GM23248 (cell line): ENCODE measurements at regions not wholly inside any gene's neighbourhood (a gene's known extent, or its start where the extent isn't known, plus 50 kb on each side); places are given as distances from the start of the nearest gene placed in this dataset.
"Not testable (repeated sequence)": the region's sequence is repeated elsewhere in the genome, so short reads cannot be mapped to it uniquely, and the experiment has no call there.

Experiments
- DNase-seq: peaks from one replicate; pipeline ENCODE4 v3.0.0-alpha.2; 2015
- H2AFZ ChIP-seq: fragments of 200-600 bp; sonication (generic); 2 replicates; pipeline ENCODE4 v1.6.1; 2016; ENCODE audit warnings: antibody characterized with exemption
- H3F3A ChIP-seq: fragments of 200-600 bp; sonication (generic); 2 replicates; pipeline ENCODE4 v1.6.1; 2016; ENCODE audit warnings: mild to moderate bottlenecking, antibody characterized with exemption, mixed run types; ENCODE audit not compliant: insufficient read depth
- H3K27ac ChIP-seq: fragments of 200-600 bp; sonication (generic); 2 replicates; pipeline ENCODE4 v1.5.1; 2016; ENCODE audit warnings: mild to moderate bottlenecking
- H3K27me3 ChIP-seq: fragments of 200-600 bp; sonication (generic); replicated peaks from 2 replicates; pipeline ENCODE4 v1.6.1; 2016; ENCODE audit warnings: mild to moderate bottlenecking; ENCODE audit not compliant: insufficient read depth
- H3K36me3 ChIP-seq: fragments of 200-600 bp; sonication (generic); 2 replicates; pipeline ENCODE4 v1.6.1; 2016; ENCODE audit warnings: low read depth, mild to moderate bottlenecking
- H3K4me1 ChIP-seq: fragments of 200-600 bp; sonication (generic); 2 replicates; pipeline ENCODE4 v1.6.1; 2016; ENCODE audit warnings: mild to moderate bottlenecking; ENCODE audit not compliant: insufficient read depth
- H3K4me2 ChIP-seq: fragments of 200-600 bp; sonication (generic); one replicate; pipeline ENCODE4 v1.6.1; 2016; ENCODE audit warnings: mild to moderate bottlenecking; ENCODE audit not compliant: unreplicated experiment
- H3K4me3 ChIP-seq: fragments of 200-600 bp; sonication (generic); 2 replicates; pipeline ENCODE4 v1.5.1; 2016; ENCODE audit warnings: mild to moderate bottlenecking
- H3K79me2 ChIP-seq: fragments of 200-600 bp; sonication (generic); 2 replicates; pipeline ENCODE4 v1.6.1; 2016; ENCODE audit warnings: mild to moderate bottlenecking; ENCODE audit not compliant: insufficient read depth
- H3K9ac ChIP-seq: fragments of 200-600 bp; sonication (generic); 2 replicates; pipeline ENCODE4 v1.6.1; 2016; ENCODE audit warnings: mild to moderate bottlenecking
- H3K9me2 ChIP-seq: fragments of 200-600 bp; sonication (generic); 2 replicates; pipeline ENCODE4 v1.6.1; 2016; ENCODE audit warnings: mixed run types, mild to moderate bottlenecking, moderate library complexity; ENCODE audit not compliant: insufficient read depth
- H3K9me3 ChIP-seq: fragments of 200-600 bp; sonication (generic); one replicate; pipeline ENCODE4 v1.6.1; 2017; ENCODE audit warnings: low read depth
- H4K20me1 ChIP-seq: fragments of 200-600 bp; sonication (generic); 2 replicates; pipeline ENCODE4 v1.6.0; 2016; ENCODE audit not compliant: insufficient read depth
- EZH2 ChIP-seq: fragments of 200-600 bp; sonication (generic); IDR thresholded peaks from 2 replicates; pipeline ENCODE4 v1.6.1; 2018; ENCODE audit warnings: antibody characterized with exemption, mild to moderate bottlenecking; ENCODE audit not compliant: insufficient read depth, poor library complexity, severe bottlenecking
- EZH2phosphoT487 ChIP-seq: fragments of 200-600 bp; sonication (generic); IDR thresholded peaks from 2 replicates; pipeline ENCODE4 v1.6.1; 2018; ENCODE audit warnings: antibody characterized with exemption, moderate library complexity, mild to moderate bottlenecking, low read depth; ENCODE audit not compliant: insufficient read depth
- WGBS, 2 experiments: methylation state at CpG; one replicate each; pipeline ENCODE4 v1.1.6; 2015 to 2017; ENCODE audit warnings: low lambda C conversion rate in 2 of 2, low coverage in 1 of 2; ENCODE audit errors: missing lambda C conversion rate in 2 of 2; 5-methylcytosine and 5-hydroxymethylcytosine counted together
- in situ Hi-C: fragments of 300-500 bp; cut with MboI; formaldehyde crosslinking; loops from 2 replicates; pipeline ENCODE4 v1.15.0; 2020

GRCh38 chr5:84715091-84715490 is 330.4 kb upstream of the EDIL3 start:
- no peaks in the 10 kb centered on the region for H3K4me1 ChIP-seq
- 7 to 30% methylated on average over 1 of the region's 1 CpG for WGBS, 2 experiments
- H3K9ac ChIP-seq = no peak overlapping the region
- in situ Hi-C loops = no loop called here
- H3F3A ChIP-seq = no peaks in the 10 kb centered on the region
- TF ChIP-seq EZH2 (no peak), EZH2phosphoT487 (no peak)
- no peaks in the 10 kb centered on the region for H3K79me2 ChIP-seq
- H3K9me2 ChIP-seq = no peaks in the 10 kb centered on the region
- no peak overlapping the region for H2AFZ ChIP-seq
- no peaks in the 10 kb centered on the region for H3K27me3 ChIP-seq
- no peak overlapping the region for H3K27ac ChIP-seq
- no peaks in the 10 kb centered on the region for H3K9me3 ChIP-seq
- H3K4me3 ChIP-seq = no peak overlapping the region
- no peaks in the 10 kb centered on the region for H3K36me3 ChIP-seq
- no peaks in the 10 kb centered on the region for H4K20me1 ChIP-seq
- no peak for DNase-seq
- no peak overlapping the region for H3K4me2 ChIP-seq

GRCh38 chr5:84709075-84709474 is 324.4 kb upstream of the EDIL3 start:
- no peaks in the 10 kb centered on the region for H3K27me3 ChIP-seq
- H3K9ac ChIP-seq = no peak overlapping the region
- no peak overlapping the region for H3K4me3 ChIP-seq
- H3K9me2 ChIP-seq = no peaks in the 10 kb centered on the region
- no peak overlapping the region for H2AFZ ChIP-seq
- H3K79me2 ChIP-seq = no peaks in the 10 kb centered on the region
- no peaks in the 10 kb centered on the region for H4K20me1 ChIP-seq
- H3K36me3 ChIP-seq = no peaks in the 10 kb centered on the region
- no peaks in the 10 kb centered on the region for H3K4me1 ChIP-seq
- no peak overlapping the region for H3K27ac ChIP-seq
- H3F3A ChIP-seq = no peaks in the 10 kb centered on the region
- 22 to 31% methylated on average over 1 of the region's 1 CpG for WGBS, 2 experiments
- no peaks in the 10 kb centered on the region for H3K9me3 ChIP-seq
- no peak overlapping the region for H3K4me2 ChIP-seq
- TF ChIP-seq EZH2phosphoT487 = no peak
- no peak for TF ChIP-seq EZH2
- in situ Hi-C loops = no loop called here
- no peak for DNase-seq

- Histone ChIP-seq H3K4me2 (no peak overlapping the region), H3K4me1 (no peaks in the 10 kb centered on the region), H3K9ac (no peak overlapping the region), H3F3A (no peaks in the 10 kb centered on the region), H3K36me3 (no peaks in the 10 kb centered on the region), H3K27me3 (no peaks in the 10 kb centered on the region), H3K9me3 (no peaks in the 10 kb centered on the region), H4K20me1 (no peaks in the 10 kb centered on the region), H3K79me2 (no peaks in the 10 kb centered on the region), H3K9me2 (no peaks in the 10 kb centered on the region), H2AFZ (no peak overlapping the region), H3K4me3 (no peak overlapping the region), H3K27ac (no peak overlapping the region)
- in situ Hi-C loops = no loop called here
- 7 to 15% methylated on average over 5 of the region's 5 CpGs for WGBS, 2 experiments
- DNase-seq = no peak
- TF ChIP-seq EZH2phosphoT487 (no peak), EZH2 (no peak)
These were observed 322.3 kb upstream of the EDIL3 start for GRCh38 chr5:84706678-84707641.

- H3K9me3 ChIP-seq, H3K79me2 ChIP-seq, in situ Hi-C loops, H4K20me1 ChIP-seq, H3K27me3 ChIP-seq, H3K9ac ChIP-seq, H3K4me1 ChIP-seq, H3F3A ChIP-seq, H2AFZ ChIP-seq, H3K36me3 ChIP-seq, H3K9me2 ChIP-seq, H3K27ac ChIP-seq, DNase-seq, H3K4me2 ChIP-seq, H3K4me3 ChIP-seq: not testable (repeated sequence)
- 10 to 30% methylated on average over 2 to 6 of the region's 7 CpGs for WGBS, 2 experiments
These were observed 315.9 kb upstream of the EDIL3 start for GRCh38 chr5:84700545-84700944.
